A549 (cell line): ENCODE measurements at regions not wholly inside any gene's neighbourhood (a gene's known extent, or its start where the extent isn't known, plus 50 kb on each side); places are given as distances from the start of the nearest gene placed in this dataset.
A peak's percentile ranks its signal among the peaks of the same experiment; 100 is the strongest.

ENCODE experiments used
- ATAC-seq, 2 experiments: fragments of 200-7000 bp in 1 of 2; fragments of >200 bp in 1 of 2; cut with Nextera tagmentation in 1 of 2; cut with Tn5 transposase in 1 of 2; 3 replicates each; pipeline versions ENCODE4 v1.8.0 to v1.9.1; 2018 to 2020; ENCODE audit warnings: mild to moderate bottlenecking in 1 of 2, moderate library complexity in 1 of 2
- CTCF ChIA-PET: fragments of 300-600 bp; sonication (Branson Sonifier 250); formaldehyde crosslinking; extraction: SDS; loops from one replicate; lab custom pipeline; 2021; ENCODE audit warnings: antibody characterized with exemption, inconsistent platforms; lab: Yijun Ruan, JAX
- POLR2A ChIA-PET: fragments of 350-600 bp; formaldehyde crosslinking; extraction: SDS; loops from one replicate; lab custom pipeline; 2021; ENCODE audit warnings: antibody characterized with exemption, inconsistent platforms; lab: Yijun Ruan, JAX
- DNase-seq, 2 experiments: peaks; one replicate each; pipeline versions ENCODE4 v3.0.0 to v3.0.0-alpha.2; 2011 to 2016; ENCODE audit warnings: low read depth in 1 of 2, low spot score in 1 of 2
- FAIRE-seq: peaks from 2 replicates; lab custom pipeline; 2011; peaks lifted over from hg19 to GRCh38; lab: Jason Lieb, UNC
- H3K27ac ChIP-seq, 2 experiments: fragments of >200 bp; sonication (Bioruptor Twin); formaldehyde crosslinking; 3 replicates each; pipeline ENCODE4 v1.5.1; 2016 to 2017
- H3K4me1 ChIP-seq: fragments of >200 bp; sonication (Bioruptor Twin); formaldehyde crosslinking; 3 replicates; pipeline ENCODE4 v1.6.1; 2016
- H3K4me2 ChIP-seq: fragments of >200 bp; sonication (Bioruptor Twin); formaldehyde crosslinking; 3 replicates; pipeline ENCODE4 v1.6.1; 2016
- H3K4me3 ChIP-seq: fragments of >200 bp; sonication (Bioruptor Twin); formaldehyde crosslinking; 3 replicates; pipeline ENCODE4 v1.5.1; 2016
- H3K9me3 ChIP-seq: fragments of >200 bp; sonication (Bioruptor Twin); formaldehyde crosslinking; 3 replicates; pipeline ENCODE4 v1.6.1; 2016
- CBX8 ChIP-seq: fragments of 200-600 bp; sonication (generic); IDR thresholded peaks from 2 replicates; pipeline ENCODE4 v1.6.1; 2016
- CTCF ChIP-seq: fragments of >200 bp; sonication (Bioruptor Twin); formaldehyde crosslinking; IDR thresholded peaks from 3 replicates; pipeline ENCODE4 v1.5.1; 2016
- FOSB ChIP-seq: fragments of 250-450 bp; sonication (Bioruptor Pico); IDR thresholded peaks from 2 replicates; pipeline ENCODE4 v1.5.0; 2020; ENCODE audit warnings: mild to moderate bottlenecking, moderate library complexity
- FOSL2 ChIP-seq, 2 experiments: fragments of 450-650 bp in 1 of 2; fragments of >200 bp in 1 of 2; sonication (Bioruptor Twin) in 1 of 2; formaldehyde crosslinking; IDR thresholded peaks; 2 replicates each; pipeline versions ENCODE4 v1.5.0 to v1.6.1; 2016 to 2020; ENCODE audit warnings: mild to moderate bottlenecking in 1 of 2, moderate library complexity in 1 of 2
- FOXS1 ChIP-seq: fragments of 250-450 bp; sonication (Bioruptor Pico); IDR thresholded peaks from 2 replicates; pipeline ENCODE4 v1.5.0; 2020; ENCODE audit warnings: mild to moderate bottlenecking, moderate library complexity
- HEYL ChIP-seq: fragments of 250-450 bp; sonication (Bioruptor Pico); IDR thresholded peaks from 2 replicates; pipeline ENCODE4 v1.8.0; 2021; ENCODE audit warnings: mild to moderate bottlenecking, moderate library complexity
- HMGXB4 ChIP-seq: fragments of 250-450 bp; sonication (Bioruptor Pico); IDR thresholded peaks from 2 replicates; pipeline ENCODE4 v1.5.0; 2021; ENCODE audit warnings: mild to moderate bottlenecking, moderate library complexity, borderline replicate concordance
- HOXB13 ChIP-seq: fragments of 250-450 bp; sonication (Bioruptor Pico); IDR thresholded peaks from 2 replicates; pipeline ENCODE4 v1.5.0; 2020; ENCODE audit warnings: low read depth, mild to moderate bottlenecking, moderate library complexity
- HOXB5 ChIP-seq: fragments of 250-450 bp; sonication (Bioruptor Pico); IDR thresholded peaks from 2 replicates; pipeline ENCODE4 v1.5.0; 2020; ENCODE audit warnings: mild to moderate bottlenecking, moderate library complexity
- JUNB ChIP-seq: fragments of >200 bp; sonication (Bioruptor Twin); formaldehyde crosslinking; IDR thresholded peaks from 2 replicates; pipeline ENCODE4 v1.6.1; 2016
- KDM5A ChIP-seq: fragments of 200-600 bp; sonication (generic); IDR thresholded peaks from 2 replicates; pipeline ENCODE4 v1.6.1; 2016; ENCODE audit warnings: antibody characterized with exemption, mild to moderate bottlenecking
- MAFK ChIP-seq: fragments of 450-650 bp; IDR thresholded peaks from 2 replicates; pipeline ENCODE4 v1.6.1; 2014; ENCODE audit not compliant: partially characterized antibody
- NR3C1 ChIP-seq: fragments of >200 bp; sonication (Bioruptor Twin); formaldehyde crosslinking; IDR thresholded peaks from 3 replicates; pipeline ENCODE4 v1.6.1; 2017
- RAD21 ChIP-seq, 2 experiments: fragments of >200 bp in 1 of 2; sonication (Bioruptor Twin) in 1 of 2; formaldehyde crosslinking in 1 of 2; IDR thresholded peaks in 1 of 2; conservative IDR thresholded peaks in 1 of 2; 2 replicates in 1 of 2; 3 replicates in 1 of 2; pipeline ENCODE4 v1.6.1; 2012 to 2018; ENCODE audit warnings: inconsistent platforms in 1 of 2
- SMC3 ChIP-seq: fragments of >200 bp; sonication (Bioruptor Twin); formaldehyde crosslinking; IDR thresholded peaks from 3 replicates; pipeline ENCODE4 v1.6.1; 2018; ENCODE audit warnings: inconsistent platforms
- SREBF2 ChIP-seq: fragments of 450-650 bp; IDR thresholded peaks from 2 replicates; pipeline ENCODE4 v1.6.1; 2014; ENCODE audit warnings: mild to moderate bottlenecking, moderate library complexity
- WGBS: methylation state at CpG from one replicate; pipeline ENCODE4 v1.1.6; 2017; ENCODE audit errors: missing lambda C conversion rate; 5-methylcytosine and 5-hydroxymethylcytosine counted together
- TF ChIP-seq, protein P1 (sequence below): IDR thresholded peaks from 2 replicates; pipeline ENCODE4 v1.6.1; 2012
- TF ChIP-seq, protein P2 (sequence below): fragments of 150-350 bp; IDR thresholded peaks from 2 replicates; pipeline ENCODE4 v1.6.1; 2014; ENCODE audit warnings: low read depth, mild to moderate bottlenecking, low read length
- TF ChIP-seq, protein P3 (sequence below): fragments of 450-650 bp; IDR thresholded peaks from 2 replicates; pipeline ENCODE4 v1.6.1; 2014; ENCODE audit warnings: antibody characterized with exemption

DNA sequence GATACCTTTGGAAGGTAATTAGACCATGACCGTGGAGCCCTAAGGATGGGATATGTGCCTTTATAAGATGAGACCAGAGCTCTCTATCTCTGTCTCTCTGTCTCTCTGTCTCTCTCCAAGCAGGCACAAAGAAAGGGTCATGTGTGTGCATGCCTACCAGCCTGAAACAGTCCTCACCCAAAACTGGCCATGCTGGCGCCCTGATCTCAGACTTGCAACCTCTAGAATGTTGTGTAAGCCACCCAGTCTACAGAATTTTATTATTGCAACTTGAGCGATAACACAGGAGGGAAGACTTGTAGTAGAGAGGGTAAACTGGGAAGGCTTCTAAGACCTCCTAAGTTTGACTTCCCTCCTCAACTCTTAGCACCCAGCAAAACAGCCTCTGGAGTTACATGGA is 124.1 kb upstream of the SERTAD2 start:
- WGBS, result 81% methylated on average over 3 of the region's 3 CpGs
- ATAC-seq (no peak), DNase-seq (no peak), FAIRE-seq (no peak)
- ChIA-PET POLR2A (no interaction called here), CTCF (interaction anchor here (0.8 to 1.3 kb wide), 4 partner anchors 9 to 182 kb away, joined by 3 to 4 read pairs (median 4); no protein-coding TSS in a partner anchor)
- TF ChIP-seq CBX8 (no peak), CTCF (no peak), FOSB (no peak), KDM5A (no peak)
- TF ChIP-seq, protein P1, sequence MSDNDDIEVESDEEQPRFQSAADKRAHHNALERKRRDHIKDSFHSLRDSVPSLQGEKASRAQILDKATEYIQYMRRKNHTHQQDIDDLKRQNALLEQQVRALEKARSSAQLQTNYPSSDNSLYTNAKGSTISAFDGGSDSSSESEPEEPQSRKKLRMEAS, result no peak
- Histone ChIP-seq H3K4me2 (no peak overlapping the region), H3K4me1 (peaks cover 13% of the 10 kb centered on the region), H3K27ac (no peak overlapping the region), H3K4me3 (no peak overlapping the region), H3K9me3 (peaks cover 8% of the 10 kb centered on the region; the same call in 2 of the 3 replicates)

DNA sequence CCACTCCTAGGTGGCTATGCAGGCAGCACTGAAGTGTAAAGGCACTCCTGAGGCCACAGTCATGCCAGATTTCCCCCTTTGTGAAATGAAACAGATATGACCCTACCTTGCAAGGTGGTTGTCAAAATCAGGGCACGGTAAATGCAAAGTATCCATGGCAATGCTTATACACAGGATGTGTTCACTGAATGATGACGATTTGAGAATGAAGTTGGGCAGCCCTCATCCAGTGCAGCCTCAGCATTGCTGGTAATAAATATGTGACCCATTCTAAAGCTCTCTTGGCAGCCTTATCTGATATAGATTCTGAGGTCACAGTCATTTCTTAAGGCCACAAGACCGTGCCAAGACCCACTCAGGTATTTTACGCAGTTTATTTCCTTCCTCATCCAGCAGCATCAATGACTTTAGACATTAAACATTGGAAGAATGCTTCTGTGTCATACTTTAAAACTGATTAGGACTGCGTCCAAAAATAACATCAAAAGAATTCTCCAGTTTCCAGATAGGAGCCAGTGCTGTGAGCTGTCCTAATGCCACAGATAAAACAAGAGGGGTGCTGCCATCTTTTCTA is 125.5 kb upstream of the SERTAD2 start:
- WGBS, result 29% methylated on average over 5 of the region's 5 CpGs
- peak overlapping the region in 1 of 2 experiments; percentile 5; a peak in 1 of 6 replicates for H3K27ac ChIP-seq
- no peak overlapping the region for H3K4me3 ChIP-seq
- ATAC-seq, result peak; percentile 52 to 70; a peak in 4 of 6 replicates
- peak in 1 of 2 experiments; percentile 52 for DNase-seq
- CTCF ChIA-PET, result interaction anchor here (1.0 to 1.9 kb wide), 6 partner anchors 10 to 132 kb away, joined by 3 to 7 read pairs (median 4); no protein-coding TSS in a partner anchor
- TF ChIP-seq FOSL2 (IDR thresholded peaks at IDR 0.05) (no peak), FOSL2 (CRISPR knock-in tag; IDR thresholded peaks at IDR 0.05) (peak; percentile 46), NR3C1 (no peak), FOXS1 (CRISPR knock-in tag) (peak; percentile 81; the same call in 1 of the 2 replicates), JUNB (peak; percentile 14; the same call in 1 of the 2 replicates), MAFK (peak; percentile 7), HEYL (CRISPR knock-in tag) (no peak)
- no peak for FAIRE-seq
- H3K4me1 ChIP-seq, result peaks cover 13% of the 10 kb centered on the region
- POLR2A ChIA-PET, result interaction anchor here (0.9 to 1.9 kb wide), 2 partner anchors 28 to 126 kb away, joined by 3 to 7 read pairs; partner anchors contain the start of gene SERTAD2
- peak overlapping the region; percentile 27 for H3K4me2 ChIP-seq
- peaks cover 8% of the 10 kb centered on the region; the same call in 2 of the 3 replicates for H3K9me3 ChIP-seq

GRCh38 chr2:64780041-64780440 is 126.3 kb upstream of the SERTAD2 start:
- H3K4me1 ChIP-seq, result peaks cover 13% of the 10 kb centered on the region
- POLR2A ChIA-PET, result interaction anchor here (0.9 to 1.9 kb wide), 2 partner anchors 29 to 126 kb away, joined by 3 to 7 read pairs; partner anchors contain the start of gene SERTAD2
- ATAC-seq, result no peak
- no peak overlapping the region for H3K4me3 ChIP-seq
- peaks cover 6% of the 10 kb centered on the region; the same call in 2 of the 3 replicates for H3K9me3 ChIP-seq
- FAIRE-seq, result no peak
- no peak overlapping the region for H3K4me2 ChIP-seq
- H3K27ac ChIP-seq, result 0 out of 6 replicates have a peak overlapping the region, but pooled peaks of 1 of the 2 experiments have one; percentile 9
- TF ChIP-seq HMGXB4 (CRISPR knock-in tag) (no peak), SMC3 (no peak), HOXB13 (no peak), RAD21 (conservative IDR thresholded peaks at IDR 0.05 in 1 of 2, IDR thresholded peaks at IDR 0.05 in 1 of 2) (no peak), FOSB (no peak), HOXB5 (CRISPR knock-in tag) (no peak), SREBF2 (no peak), CTCF (no peak)
- TF ChIP-seq, protein P2, sequence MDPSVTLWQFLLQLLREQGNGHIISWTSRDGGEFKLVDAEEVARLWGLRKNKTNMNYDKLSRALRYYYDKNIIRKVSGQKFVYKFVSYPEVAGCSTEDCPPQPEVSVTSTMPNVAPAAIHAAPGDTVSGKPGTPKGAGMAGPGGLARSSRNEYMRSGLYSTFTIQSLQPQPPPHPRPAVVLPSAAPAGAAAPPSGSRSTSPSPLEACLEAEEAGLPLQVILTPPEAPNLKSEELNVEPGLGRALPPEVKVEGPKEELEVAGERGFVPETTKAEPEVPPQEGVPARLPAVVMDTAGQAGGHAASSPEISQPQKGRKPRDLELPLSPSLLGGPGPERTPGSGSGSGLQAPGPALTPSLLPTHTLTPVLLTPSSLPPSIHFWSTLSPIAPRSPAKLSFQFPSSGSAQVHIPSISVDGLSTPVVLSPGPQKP, result no peak
- TF ChIP-seq, protein P3, sequence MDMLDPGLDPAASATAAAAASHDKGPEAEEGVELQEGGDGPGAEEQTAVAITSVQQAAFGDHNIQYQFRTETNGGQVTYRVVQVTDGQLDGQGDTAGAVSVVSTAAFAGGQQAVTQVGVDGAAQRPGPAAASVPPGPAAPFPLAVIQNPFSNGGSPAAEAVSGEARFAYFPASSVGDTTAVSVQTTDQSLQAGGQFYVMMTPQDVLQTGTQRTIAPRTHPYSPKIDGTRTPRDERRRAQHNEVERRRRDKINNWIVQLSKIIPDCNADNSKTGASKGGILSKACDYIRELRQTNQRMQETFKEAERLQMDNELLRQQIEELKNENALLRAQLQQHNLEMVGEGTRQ, result no peak
- CTCF ChIA-PET, result interaction anchor here (1.0 to 1.9 kb wide), 8 partner anchors 9 to 133 kb away, joined by 3 to 7 read pairs (median 4); no protein-coding TSS in a partner anchor
- 89% methylated on average over 6 of the region's 6 CpGs for WGBS
- DNase-seq, result no peak
